GM19043 (cell line): ENCODE measurements at regions not wholly inside any gene's neighbourhood (a gene's known extent, or its start where the extent isn't known, plus 50 kb on each side); places are given as distances from the start of the nearest gene placed in this dataset.

Experiments
- ATAC-seq: cut with Tn5 transposase; IDR thresholded peaks from one replicate; pipeline ENCODE4 v1.9.1; 2021; ENCODE audit warnings: low read depth; ENCODE audit not compliant: unreplicated experiment

GRCh38 chr5:125293223-125293622, 546.8 kb upstream of the ZNF608 start:
- ATAC-seq, result no peak

GRCh38 chr5:125293726-125294125, 547.3 kb upstream of the ZNF608 start:
- ATAC-seq, result no peak

DNA sequence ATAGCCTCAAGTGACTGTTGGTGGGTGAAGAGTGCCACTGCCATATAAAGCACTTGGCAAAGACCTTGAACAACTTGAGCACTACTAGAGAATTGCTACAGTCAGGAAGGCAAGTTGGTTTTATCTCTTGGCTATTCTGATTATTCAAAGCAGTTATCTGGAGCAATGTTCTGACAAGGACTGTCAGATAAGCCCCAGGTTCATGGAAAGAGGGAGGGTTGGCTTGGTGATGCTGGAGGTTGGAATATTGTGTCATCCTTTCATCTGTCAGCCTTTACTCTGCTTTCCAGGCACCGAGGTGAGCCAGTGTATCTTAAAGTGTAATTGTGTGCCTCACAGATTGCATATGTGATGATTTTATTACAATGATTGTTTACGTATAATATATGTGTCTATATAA, 548.4 kb upstream of the ZNF608 start:
- no peak for ATAC-seq

- no peak for ATAC-seq
Observed at GRCh38 chr5:125295405-125295872, 549.0 kb upstream of the ZNF608 start.

GRCh38 chr5:125298258-125298657, 551.8 kb upstream of the ZNF608 start:
- ATAC-seq, result no peak

DNA sequence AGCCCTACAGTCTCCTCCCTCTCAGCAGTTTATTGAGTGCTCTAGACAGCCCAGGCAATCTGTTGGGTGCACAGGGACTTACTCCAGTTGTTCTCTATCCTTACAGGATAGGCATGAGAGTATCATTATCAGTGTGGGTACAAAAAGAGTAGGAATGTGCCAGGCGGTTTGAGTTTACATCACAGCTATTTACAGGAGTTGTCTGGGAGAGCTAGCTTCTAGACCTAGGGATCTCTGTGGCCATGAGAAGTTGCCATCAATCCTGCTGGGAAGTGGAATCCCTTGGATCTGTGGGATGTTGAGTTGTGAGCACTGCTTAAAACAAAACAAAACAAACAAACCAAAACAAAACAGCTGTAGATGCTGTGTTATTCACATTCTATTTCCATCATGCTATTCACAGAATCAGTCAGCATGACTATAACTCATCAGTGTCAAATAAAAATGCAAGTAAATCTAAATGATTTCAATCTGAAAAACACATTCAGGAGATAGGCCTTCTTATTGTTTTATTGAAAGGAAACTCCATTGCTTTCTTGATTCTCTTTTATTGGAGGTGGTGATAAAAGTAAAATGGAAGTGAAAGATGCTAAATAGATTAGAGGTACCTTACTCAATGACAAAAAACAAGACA, 552.4 kb upstream of the ZNF608 start:
- ATAC-seq, result no peak

DNA sequence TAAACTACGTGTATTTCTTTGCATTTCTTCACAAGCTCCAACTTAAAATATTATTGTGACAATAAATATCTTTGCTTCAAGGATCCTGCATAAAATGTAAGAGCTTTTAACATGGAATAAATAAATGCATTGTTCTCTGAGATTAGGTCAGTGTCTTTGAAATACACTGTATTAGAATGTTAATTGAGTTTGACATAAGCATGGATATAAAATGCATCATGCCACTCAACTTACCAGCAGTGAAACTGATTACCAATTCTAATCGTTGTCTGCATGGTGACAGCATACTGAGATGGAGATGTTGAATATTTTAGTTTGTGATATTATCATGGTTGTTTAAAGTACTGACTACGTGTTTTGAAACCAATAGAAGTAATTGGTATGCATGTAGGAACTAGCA, 555.3 kb upstream of the ZNF608 start:
- ATAC-seq, result no peak

- no peak for ATAC-seq
Observed at GRCh38 chr5:125302577-125302976, 556.1 kb upstream of the ZNF608 start.

DNA sequence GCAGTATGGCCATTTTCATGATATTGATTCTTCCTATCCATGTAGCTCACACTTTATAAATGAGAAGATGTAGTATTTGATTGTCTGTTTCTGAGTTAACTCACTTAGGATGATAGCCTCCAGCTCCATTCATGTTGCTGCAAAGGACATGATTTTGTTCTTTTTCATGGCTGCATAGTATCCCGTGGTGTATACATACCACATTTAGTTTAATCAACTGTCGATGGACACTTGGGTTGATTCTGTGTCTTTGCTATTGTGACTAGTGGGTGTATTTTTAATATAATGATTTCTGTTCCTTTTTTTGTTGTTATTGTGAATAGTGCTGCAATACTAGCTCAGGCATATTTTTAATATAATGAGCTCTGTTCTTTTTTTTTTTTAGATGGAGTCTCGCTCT, 560.3 kb upstream of the ZNF608 start:
- no peak for ATAC-seq

DNA sequence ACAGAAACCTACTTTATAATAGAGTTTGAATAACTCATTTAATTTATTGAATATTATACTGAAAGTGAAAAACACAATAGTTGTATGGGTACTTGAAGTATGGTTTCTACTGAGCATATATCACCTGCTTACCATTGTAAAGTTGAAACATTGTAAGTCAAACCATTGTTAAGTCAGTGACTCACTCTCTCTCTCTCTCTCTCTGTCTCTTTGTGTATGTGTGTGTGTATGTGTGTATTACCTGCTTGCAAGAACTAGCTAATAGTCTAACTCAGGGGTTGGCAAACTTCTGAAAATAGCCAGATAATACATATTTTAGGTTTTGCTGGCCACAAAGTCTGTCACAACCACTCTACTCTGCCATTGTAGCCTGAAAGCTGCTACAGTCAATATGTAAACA, 564.3 kb upstream of the ZNF608 start:
- no peak for ATAC-seq

DNA sequence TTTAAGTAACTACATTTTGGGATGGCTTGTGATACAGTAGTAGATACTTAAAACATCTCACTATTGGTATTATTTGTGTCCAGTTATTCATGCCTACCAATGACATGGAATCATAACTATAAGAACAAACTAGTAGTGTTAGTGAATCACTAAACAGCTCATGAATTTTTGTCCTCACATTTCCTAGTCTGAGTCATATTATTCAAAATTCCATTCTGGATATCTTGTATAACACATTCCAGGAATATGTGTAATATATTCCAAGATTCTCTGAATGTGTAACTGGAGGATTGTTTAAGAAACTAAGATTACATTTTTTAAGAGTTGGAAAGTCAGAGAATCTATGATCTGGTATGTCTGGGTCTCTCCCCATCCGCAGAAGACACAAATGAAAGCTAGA, 565.3 kb upstream of the ZNF608 start:
- no peak for ATAC-seq

DNA sequence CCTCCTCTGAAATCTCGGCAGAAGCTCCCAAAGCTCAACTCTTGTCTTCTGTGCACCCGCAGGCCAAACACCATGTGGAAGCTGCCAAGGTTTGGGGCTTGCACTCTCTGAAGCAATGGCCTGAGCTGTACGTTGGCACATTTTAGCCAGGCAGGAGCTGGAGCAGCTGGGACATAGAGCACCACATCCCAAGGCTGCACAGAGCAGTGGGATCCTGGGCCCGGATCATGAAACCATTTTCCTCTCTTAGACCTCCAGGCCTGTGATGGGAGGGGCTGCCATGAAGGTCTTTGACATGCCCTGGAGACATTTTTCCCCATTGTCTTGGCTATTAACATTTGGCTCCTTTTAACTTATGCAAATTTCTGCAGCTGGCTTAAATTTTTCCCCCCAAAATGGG, 567.1 kb upstream of the ZNF608 start:
- no peak for ATAC-seq

- ATAC-seq, result no peak
Observed at GRCh38 chr5:125315306-125315705, 568.9 kb upstream of the ZNF608 start.

GRCh38 chr5:125316391-125316790, 570.0 kb upstream of the ZNF608 start:
- ATAC-seq, result no peak

GRCh38 chr5:125316915-125317535, 570.6 kb upstream of the ZNF608 start:
- no peak for ATAC-seq

DNA sequence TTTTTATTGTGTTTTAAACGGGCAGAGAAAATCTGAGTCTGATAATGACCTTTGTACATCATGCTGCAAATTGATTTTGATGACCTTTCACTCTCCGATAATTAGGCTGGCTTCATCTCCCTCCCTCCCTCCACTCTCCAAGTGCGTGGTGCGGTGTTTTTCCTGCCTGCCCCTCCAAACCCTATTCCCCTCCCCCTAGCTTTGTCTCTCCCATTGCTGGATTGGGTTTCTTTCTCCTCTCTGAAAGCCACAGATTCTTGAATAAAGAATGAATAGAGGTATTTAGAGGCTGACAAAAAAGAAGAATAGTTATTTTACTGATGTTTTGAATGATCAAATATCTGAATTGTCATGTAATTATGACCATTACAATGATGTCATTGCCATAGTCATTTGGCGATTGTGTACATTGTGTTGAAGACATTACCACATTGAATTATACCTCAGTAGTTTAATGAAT, 571.1 kb upstream of the ZNF608 start:
- no peak for ATAC-seq

DNA sequence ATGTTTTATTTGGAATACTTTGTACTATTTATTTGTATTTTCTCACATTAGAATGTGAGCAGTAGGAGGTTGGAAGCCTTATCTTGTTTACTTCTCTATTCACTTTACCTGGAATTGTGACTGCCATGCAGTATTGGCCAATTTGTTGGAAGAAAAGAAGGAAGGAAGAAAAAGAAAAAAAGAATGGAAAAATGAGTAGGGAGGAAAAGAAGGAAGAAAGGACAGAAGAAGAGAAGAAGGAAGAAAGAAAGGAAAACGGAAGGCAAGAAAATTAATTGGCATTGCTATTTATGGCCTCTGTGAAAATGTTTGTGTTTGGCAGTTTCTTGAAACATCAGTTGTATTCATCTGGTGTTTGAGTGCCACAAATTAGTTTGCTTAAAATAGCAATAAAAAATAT, 575.2 kb upstream of the ZNF608 start:
- no peak for ATAC-seq

- ATAC-seq, result no peak
Observed at GRCh38 chr5:125323613-125324012, 577.2 kb upstream of the ZNF608 start.

- ATAC-seq, result no peak
Observed at GRCh38 chr5:125325488-125326149, 579.2 kb upstream of the ZNF608 start.

DNA sequence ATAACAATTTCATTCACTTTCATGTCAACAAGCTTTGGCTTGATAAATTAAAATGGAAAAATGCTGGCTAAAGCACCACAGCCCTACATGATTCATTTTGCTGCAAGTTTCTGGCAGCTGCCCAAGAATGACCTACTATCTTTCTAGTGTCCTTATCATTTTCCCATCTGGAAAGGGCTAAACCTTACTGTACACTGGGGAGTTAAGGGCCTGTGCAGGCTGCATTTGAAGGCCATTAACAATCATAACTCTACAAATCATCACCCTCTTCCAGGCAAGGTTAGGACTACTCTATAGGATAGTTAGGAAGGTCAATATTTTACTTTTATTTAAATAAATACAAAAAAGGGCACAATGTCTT, 579.7 kb upstream of the ZNF608 start:
- ATAC-seq, result no peak

- no peak for ATAC-seq
Observed at GRCh38 chr5:125327676-125328075, 581.2 kb upstream of the ZNF608 start.

GRCh38 chr5:125331987-125332598, 585.7 kb upstream of the ZNF608 start:
- ATAC-seq, result no peak
